ENCODE measurements at regions not wholly inside any gene's neighbourhood (a gene's known extent, or its start where the extent isn't known, plus 50 kb on each side); places are given as distances from the start of the nearest gene placed in this dataset.

- TF ChIP-seq CTCF (IDR thresholded peaks at IDR 0.05; ENCODE audit: insufficient read depth, low read length, poor library complexity, severe bottlenecking) = no peak
- DNase-seq (ENCODE audit: extremely low read depth, insufficient read length) = no peak
- Histone ChIP-seq H3K4me3 (replicated peaks; ENCODE audit: low read depth, low read length) (no peak overlapping the region), H3K36me3 (ENCODE audit: control insufficient read depth, insufficient read depth, low read length) (no peaks in the 10 kb centered on the region), H3K27me3 (replicated peaks; ENCODE audit: control insufficient read depth, insufficient read depth, low read length) (no peaks in the 10 kb centered on the region)
These were observed 58.0 kb upstream of the ZPBP start for GRCh38 chr7:50151001-50151400.

- DNase-seq (ENCODE audit: extremely low read depth, insufficient read length) = no peak
- H3K4me3 ChIP-seq (replicated peaks; ENCODE audit: low read depth, low read length) = no peak overlapping the region
- no peak for TF ChIP-seq CTCF (IDR thresholded peaks at IDR 0.05; ENCODE audit: insufficient read depth, low read length, poor library complexity, severe bottlenecking)
- H3K36me3 ChIP-seq (ENCODE audit: control insufficient read depth, insufficient read depth, low read length) = no peaks in the 10 kb centered on the region
- H3K27me3 ChIP-seq (replicated peaks; ENCODE audit: control insufficient read depth, insufficient read depth, low read length) = no peaks in the 10 kb centered on the region
These were observed 56.3 kb upstream of the ZPBP start for GRCh38 chr7:50149369-50149768.

GRCh38 chr7:50147951-50148808 is 55.1 kb upstream of the ZPBP start:
- DNase-seq (ENCODE audit: extremely low read depth, insufficient read length) = peak; percentile 69
- no peaks in the 10 kb centered on the region for H3K36me3 ChIP-seq (ENCODE audit: control insufficient read depth, insufficient read depth, low read length)
- no peak for TF ChIP-seq CTCF (IDR thresholded peaks at IDR 0.05; ENCODE audit: insufficient read depth, low read length, poor library complexity, severe bottlenecking)
- H3K4me3 ChIP-seq (replicated peaks; ENCODE audit: low read depth, low read length) = no peak overlapping the region
- H3K27me3 ChIP-seq (replicated peaks; ENCODE audit: control insufficient read depth, insufficient read depth, low read length) = no peaks in the 10 kb centered on the region

- H3K36me3 ChIP-seq (ENCODE audit: control insufficient read depth, insufficient read depth, low read length) = no peaks in the 10 kb centered on the region
- TF ChIP-seq CTCF (IDR thresholded peaks at IDR 0.05; ENCODE audit: insufficient read depth, low read length, poor library complexity, severe bottlenecking) = no peak
- H3K27me3 ChIP-seq (replicated peaks; ENCODE audit: control insufficient read depth, insufficient read depth, low read length) = no peaks in the 10 kb centered on the region
- H3K4me3 ChIP-seq (replicated peaks; ENCODE audit: low read depth, low read length) = no peak overlapping the region
- DNase-seq (ENCODE audit: extremely low read depth, insufficient read length) = no peak
These were observed 53.6 kb upstream of the ZPBP start for GRCh38 chr7:50146692-50147091.

- no peak for TF ChIP-seq CTCF (IDR thresholded peaks at IDR 0.05; ENCODE audit: insufficient read depth, low read length, poor library complexity, severe bottlenecking)
- peak; percentile 60 for DNase-seq (ENCODE audit: extremely low read depth, insufficient read length)
- Histone ChIP-seq H3K4me3 (replicated peaks; ENCODE audit: low read depth, low read length) (no peak overlapping the region), H3K36me3 (ENCODE audit: control insufficient read depth, insufficient read depth, low read length) (no peaks in the 10 kb centered on the region), H3K27me3 (replicated peaks; ENCODE audit: control insufficient read depth, insufficient read depth, low read length) (no peaks in the 10 kb centered on the region)
These were observed 52.8 kb upstream of the ZPBP start for GRCh38 chr7:50145801-50146338.
